ENCODE measurements at regions not wholly inside any gene's neighbourhood (a gene's known extent, or its start where the extent isn't known, plus 50 kb on each side); places are given as distances from the start of the nearest gene placed in this dataset.

- TF ChIP-seq, protein P1, sequence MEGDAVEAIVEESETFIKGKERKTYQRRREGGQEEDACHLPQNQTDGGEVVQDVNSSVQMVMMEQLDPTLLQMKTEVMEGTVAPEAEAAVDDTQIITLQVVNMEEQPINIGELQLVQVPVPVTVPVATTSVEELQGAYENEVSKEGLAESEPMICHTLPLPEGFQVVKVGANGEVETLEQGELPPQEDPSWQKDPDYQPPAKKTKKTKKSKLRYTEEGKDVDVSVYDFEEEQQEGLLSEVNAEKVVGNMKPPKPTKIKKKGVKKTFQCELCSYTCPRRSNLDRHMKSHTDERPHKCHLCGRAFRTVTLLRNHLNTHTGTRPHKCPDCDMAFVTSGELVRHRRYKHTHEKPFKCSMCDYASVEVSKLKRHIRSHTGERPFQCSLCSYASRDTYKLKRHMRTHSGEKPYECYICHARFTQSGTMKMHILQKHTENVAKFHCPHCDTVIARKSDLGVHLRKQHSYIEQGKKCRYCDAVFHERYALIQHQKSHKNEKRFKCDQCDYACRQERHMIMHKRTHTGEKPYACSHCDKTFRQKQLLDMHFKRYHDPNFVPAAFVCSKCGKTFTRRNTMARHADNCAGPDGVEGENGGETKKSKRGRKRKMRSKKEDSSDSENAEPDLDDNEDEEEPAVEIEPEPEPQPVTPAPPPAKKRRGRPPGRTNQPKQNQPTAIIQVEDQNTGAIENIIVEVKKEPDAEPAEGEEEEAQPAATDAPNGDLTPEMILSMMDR (conservative IDR thresholded peaks at IDR 0.05; ENCODE audit: low read length), result no peak
- no peak for TF ChIP-seq EZH2phosphoT487 (IDR thresholded peaks at IDR 0.05; ENCODE audit: borderline replicate concordance)
Observed at GRCh38 chr6:22637782-22638181, 68.4 kb downstream of the HDGFL1 start.

Data from Loucy (cell line).